ENCODE measurements at regions not wholly inside any gene's neighbourhood (a gene's known extent, or its start where the extent isn't known, plus 50 kb on each side); places are given as distances from the start of the nearest gene placed in this dataset.
"Not testable (repeated sequence)": the region's sequence is repeated elsewhere in the genome, so short reads cannot be mapped to it uniquely, and the experiment has no call there.

- peak; percentile 60 for TF ChIP-seq ZC3H11A (IDR thresholded peaks at IDR 0.05)
- no peak for TF ChIP-seq ZNF302 (CRISPR knock-in tag; IDR thresholded peaks at IDR 0.05)
- Histone ChIP-seq H3K4me1 (0 out of 3 replicates have a peak, but pooled peaks cover 4% of the 10 kb centered on the region), H3K4me2 (no peak overlapping the region), H3K9me3 (no peaks in the 10 kb centered on the region), H3K4me3 (no peak overlapping the region), H3K27ac (no peak overlapping the region)
- FAIRE-seq = no peak
- WGBS (ENCODE audit: missing lambda C conversion rate) = 68% methylated on average over 3 of the region's 3 CpGs
- no peak for ATAC-seq
- CTCF ChIA-PET = no interaction called here
- POLR2A ChIA-PET = interaction anchor here (1.2 kb wide), 1 partner anchor 267 kb away, joined by 3 read pairs; the partner anchor contains the start of gene BTG1
- DNase-seq (ENCODE audit: low read depth in 1 of 2, low spot score in 1 of 2) = no peak
Observed at GRCh38 chr12:92413286-92413685, 267.6 kb upstream of the BTG1 start.

DNA sequence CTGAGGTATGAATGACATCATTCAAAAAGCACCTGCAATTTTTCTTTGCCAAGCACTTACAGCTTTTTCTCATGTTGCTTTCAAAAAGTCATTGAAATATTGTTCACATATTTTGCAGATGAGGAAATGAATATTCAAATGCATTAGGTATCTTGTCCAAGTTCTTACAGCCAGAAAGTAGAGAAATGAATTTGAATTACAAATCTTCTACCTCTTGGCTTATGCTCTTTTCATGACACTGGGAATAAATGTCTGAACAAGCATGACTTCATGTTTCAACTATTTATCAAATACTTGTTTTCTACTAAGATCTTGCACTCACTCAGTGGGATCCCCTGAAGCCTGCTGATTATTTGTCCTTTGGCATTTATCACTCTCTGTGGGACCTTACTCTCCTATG lies 267.2 kb upstream of the BTG1 start:
- CTCF ChIA-PET = no interaction called here
- no peak for TF ChIP-seq CBX2 (IDR thresholded peaks at IDR 0.05; ENCODE audit: borderline replicate concordance, low read depth)
- no peak for TF ChIP-seq HDAC2 (IDR thresholded peaks at IDR 0.05)
- TF ChIP-seq CHD4 (IDR thresholded peaks at IDR 0.05; ENCODE audit: borderline replicate concordance) = no peak
- TF ChIP-seq CBX8 (IDR thresholded peaks at IDR 0.05) = no peak
- no peak overlapping the region for H3K4me3 ChIP-seq
- DNase-seq (ENCODE audit: low read depth in 1 of 2, low spot score in 1 of 2) (no peak), ATAC-seq (no peak), FAIRE-seq (peak; percentile 23)
- H3K4me2 ChIP-seq = no peak overlapping the region
- no peaks in the 10 kb centered on the region for H3K9me3 ChIP-seq
- H3K27ac ChIP-seq = no peak overlapping the region
- 0 out of 3 replicates have a peak, but pooled peaks cover 4% of the 10 kb centered on the region for H3K4me1 ChIP-seq
- POLR2A ChIA-PET = no interaction called here

DNA sequence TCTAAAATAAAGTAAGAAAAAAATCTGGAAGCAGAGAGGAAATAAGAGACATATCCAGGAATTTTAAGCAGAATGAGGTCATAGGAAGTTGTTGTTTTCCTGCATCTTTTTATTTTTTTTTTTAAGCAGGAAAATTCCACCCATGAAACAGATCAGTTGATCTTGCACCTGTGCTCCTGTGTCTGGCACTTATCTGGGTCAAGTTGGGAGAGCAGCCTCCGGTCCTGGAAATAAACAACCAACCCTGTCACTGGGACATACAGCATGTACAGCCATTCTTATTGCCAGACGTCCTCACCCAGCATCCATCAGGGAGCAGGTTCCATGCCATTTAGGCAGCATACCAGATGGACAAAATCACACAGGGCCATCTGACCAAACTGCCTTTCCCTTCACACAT lies 266.0 kb upstream of the BTG1 start:
- no peak overlapping the region for H3K27ac ChIP-seq
- no peak for DNase-seq (ENCODE audit: low read depth in 1 of 2, low spot score in 1 of 2)
- no peak for ATAC-seq
- H3K4me2 ChIP-seq = no peak overlapping the region
- POLR2A ChIA-PET = no interaction called here
- no peak for FAIRE-seq
- no peak overlapping the region for H3K4me3 ChIP-seq
- H3K4me1 ChIP-seq = 0 out of 3 replicates have a peak, but pooled peaks cover 4% of the 10 kb centered on the region
- no peak for TF ChIP-seq ZSCAN20 (CRISPR knock-in tag; IDR thresholded peaks at IDR 0.05)
- no peak for TF ChIP-seq RFX5 (IDR thresholded peaks at IDR 0.05)
- TF ChIP-seq SMC3 (IDR thresholded peaks at IDR 0.05) = no peak
- no peak for TF ChIP-seq HOXA7 (CRISPR knock-in tag; IDR thresholded peaks at IDR 0.05)
- TF ChIP-seq MAZ (IDR thresholded peaks at IDR 0.05; ENCODE audit: borderline replicate concordance, low read depth, low read length) = no peak
- TF ChIP-seq FOXS1 (CRISPR knock-in tag; IDR thresholded peaks at IDR 0.05) = no peak
- TF ChIP-seq SREBF2 (IDR thresholded peaks at IDR 0.05) = no peak
- no peak for TF ChIP-seq CBX8 (IDR thresholded peaks at IDR 0.05)
- TF ChIP-seq TP53 (CRISPR knock-in tag; IDR thresholded peaks at IDR 0.05) = no peak
- TF ChIP-seq FOSL2 (IDR thresholded peaks at IDR 0.05) = no peak
- no peak for TF ChIP-seq FOSL2 (CRISPR knock-in tag; IDR thresholded peaks at IDR 0.05)
- TF ChIP-seq CHD2 (IDR thresholded peaks at IDR 0.05; ENCODE audit: low read length, partially characterized antibody) = no peak
- no peak for TF ChIP-seq KDM1A (IDR thresholded peaks at IDR 0.05; ENCODE audit: low read depth)
- no peaks in the 10 kb centered on the region for H3K9me3 ChIP-seq
- WGBS (ENCODE audit: missing lambda C conversion rate) = 51% methylated on average over 2 of the region's 2 CpGs
- CTCF ChIA-PET = no interaction called here

DNA sequence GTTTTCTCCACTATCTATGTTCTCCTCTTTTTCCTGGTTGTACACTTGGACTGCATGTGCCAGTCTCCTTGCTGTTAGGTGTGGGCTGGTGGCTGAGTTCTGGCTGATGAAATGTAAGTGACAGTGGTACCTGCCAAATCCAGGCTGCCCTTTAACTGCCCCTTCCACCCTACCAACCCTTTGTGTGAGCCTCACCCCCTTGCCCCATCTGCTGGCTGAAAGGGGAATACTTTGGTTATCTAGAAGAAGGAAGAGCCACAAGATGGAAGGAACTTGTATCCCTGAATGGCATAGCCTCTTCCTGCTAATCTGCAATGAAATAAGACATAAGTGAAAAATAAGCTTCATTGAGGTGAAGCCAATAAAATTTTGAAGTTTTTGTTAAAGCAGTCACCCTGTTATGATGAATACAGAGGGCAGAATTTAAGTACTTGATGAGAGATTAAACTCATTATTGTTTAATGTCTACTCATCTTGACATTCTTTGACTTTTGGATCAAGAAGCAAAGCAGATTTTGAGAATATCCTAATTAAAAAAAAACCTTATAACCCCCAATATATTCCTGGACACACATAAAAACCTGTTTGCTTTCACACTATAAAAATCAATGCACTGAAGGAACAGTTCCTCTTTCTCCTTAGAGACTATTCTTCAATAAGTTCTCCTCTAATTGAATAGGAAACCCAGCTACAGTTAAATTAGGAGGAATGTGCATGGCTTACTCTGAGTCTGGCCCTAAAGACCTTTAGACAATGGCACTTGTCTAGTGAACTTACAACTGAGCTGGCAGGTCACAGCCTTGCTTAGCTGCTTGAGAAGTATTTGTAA lies 262.6 kb upstream of the BTG1 start:
- H3K4me1 ChIP-seq = 0 out of 3 replicates have a peak, but pooled peaks cover 4% of the 10 kb centered on the region
- no peaks in the 10 kb centered on the region for H3K9me3 ChIP-seq
- ChIA-PET CTCF (interaction anchor here (0.7 to 1.4 kb wide), 7 partner anchors 10 to 1027 kb away, joined by 3 to 4 read pairs (median 3); no protein-coding TSS in a partner anchor), POLR2A (interaction anchor here (3.0 kb wide), 1 partner anchor 263 kb away, joined by 12 read pairs; the partner anchor contains the start of gene BTG1)
- no peak for FAIRE-seq
- no peak overlapping the region for H3K4me3 ChIP-seq
- H3K4me2 ChIP-seq = no peak overlapping the region
- peak; percentile 30 to 65 for DNase-seq (ENCODE audit: low read depth in 1 of 2, low spot score in 1 of 2)
- TF ChIP-seq SMC3 (IDR thresholded peaks at IDR 0.05) (peak; percentile 60), PHF8 (IDR thresholded peaks at IDR 0.05; ENCODE audit: borderline replicate concordance, low read depth) (no peak), RAD21 (conservative IDR thresholded peaks at IDR 0.05 in 1 of 2, IDR thresholded peaks at IDR 0.05 in 1 of 2) (peak; percentile 59 to 71), CTCF (IDR thresholded peaks at IDR 0.05) (peak; percentile 41)
- ATAC-seq = peak; percentile 81 to 88
- H3K27ac ChIP-seq = no peak overlapping the region

GRCh38 chr12:92406404-92407070 lies 260.9 kb upstream of the BTG1 start:
- DNase-seq (ENCODE audit: low read depth in 1 of 2, low spot score in 1 of 2); FAIRE-seq; POLR2A ChIA-PET; H3K27ac ChIP-seq; H3K4me1 ChIP-seq; H3K4me3 ChIP-seq; H3K9me3 ChIP-seq; ATAC-seq; H3K4me2 ChIP-seq: not testable (repeated sequence)
- CTCF ChIA-PET = interaction anchor here (0.6 to 1.2 kb wide), 3 partner anchors 15 to 68 kb away, joined by 3 read pairs; no protein-coding TSS in a partner anchor
- WGBS (ENCODE audit: missing lambda C conversion rate) = 91% methylated on average over 14 of the region's 40 CpGs

DNA sequence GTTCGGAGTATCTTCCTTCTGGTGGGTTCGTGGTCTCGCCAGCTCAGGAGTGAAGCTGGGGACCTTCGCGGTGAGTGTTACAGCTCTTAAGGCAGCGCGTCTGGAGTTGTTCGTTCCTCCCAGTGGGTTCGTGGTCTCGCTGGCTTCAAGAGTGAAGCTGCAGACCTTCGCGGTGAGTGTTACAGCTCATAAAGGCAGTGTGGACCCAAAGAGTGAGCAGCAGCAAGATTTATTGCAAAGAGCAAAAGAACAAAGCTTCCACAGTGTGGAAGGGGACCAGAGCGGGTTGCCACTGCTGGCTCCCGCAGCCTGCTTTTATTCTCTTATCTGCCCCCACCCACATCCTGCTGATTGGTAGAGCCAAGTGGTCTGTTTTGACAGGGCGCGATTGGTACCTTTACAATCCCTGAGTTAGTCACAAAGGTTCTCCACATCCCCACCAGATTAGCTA lies 260.2 kb upstream of the BTG1 start:
- POLR2A ChIA-PET; ATAC-seq; H3K9me3 ChIP-seq; FAIRE-seq; H3K4me3 ChIP-seq; DNase-seq (ENCODE audit: low read depth in 1 of 2, low spot score in 1 of 2); H3K27ac ChIP-seq; H3K4me2 ChIP-seq; H3K4me1 ChIP-seq: not testable (repeated sequence)
- 91% methylated on average over 16 of the region's 16 CpGs for WGBS (ENCODE audit: missing lambda C conversion rate)
- CTCF ChIA-PET = interaction anchor here (1.2 to 1.5 kb wide), 2 partner anchors 69 to 1024 kb away, joined by 3 read pairs; no protein-coding TSS in a partner anchor

All from A549 (cell line).